HCT116 (cell line): ENCODE measurements at regions not wholly inside any gene's neighbourhood (a gene's known extent, or its start where the extent isn't known, plus 50 kb on each side); places are given as distances from the start of the nearest gene placed in this dataset.

Source experiments
- CEBPB ChIP-seq: IDR thresholded peaks from 2 replicates; pipeline ENCODE4 v1.6.1; 2012; ENCODE audit warnings: low read depth
- ELF1 ChIP-seq: IDR thresholded peaks from 2 replicates; pipeline ENCODE4 v1.6.1; 2012; ENCODE audit warnings: low read depth, borderline replicate concordance
- EZH2 ChIP-seq: fragments of 200-600 bp; sonication (generic); IDR thresholded peaks from 2 replicates; pipeline ENCODE4 v1.6.1; 2017; ENCODE audit warnings: antibody characterized with exemption, mixed run types
- EZH2phosphoT487 ChIP-seq: fragments of 200-600 bp; IDR thresholded peaks from 2 replicates; pipeline ENCODE4 v1.6.1; 2018; ENCODE audit warnings: antibody characterized with exemption, borderline replicate concordance
- POLR2A ChIP-seq: IDR thresholded peaks from 2 replicates; pipeline ENCODE4 v1.7.0; 2011; ENCODE audit warnings: borderline replicate concordance; ENCODE audit not compliant: insufficient read depth, insufficient read length; ENCODE audit errors: extremely low read depth
- POLR2AphosphoS5 ChIP-seq: IDR thresholded peaks from 2 replicates; pipeline ENCODE4 v1.6.1; 2011; ENCODE audit warnings: mild to moderate bottlenecking, low read depth, low read length, moderate library complexity
- SIN3A ChIP-seq: IDR thresholded peaks from 2 replicates; pipeline ENCODE4 v1.6.1; 2012; ENCODE audit warnings: low read depth
- YY1 ChIP-seq: IDR thresholded peaks from 2 replicates; pipeline ENCODE4 v1.6.1; 2011; ENCODE audit warnings: low read length, low read depth, moderate library complexity, mild to moderate bottlenecking; ENCODE audit not compliant: insufficient replicate concordance; ENCODE audit errors: extremely low read depth
- ZFX ChIP-seq: fragments of 450-650 bp; IDR thresholded peaks from 2 replicates; pipeline ENCODE4 v1.6.1; 2017
- ZNF274 ChIP-seq: fragments of 200-500 bp; sonication (Bioruptor generic); IDR thresholded peaks from 2 replicates; pipeline ENCODE4 v1.6.1; 2014; ENCODE audit warnings: mild to moderate bottlenecking, low read depth, low read length, inconsistent platforms
- TF ChIP-seq, protein P1 (sequence below), 3 experiments: fragments of 200-600 bp in 1 of 3; sonication (generic) in 1 of 3; IDR thresholded peaks in 2 of 3; conservative IDR thresholded peaks in 1 of 3; 2 replicates each; pipeline ENCODE4 v1.5.1; 2012 to 2017; ENCODE audit warnings: low read depth in 2 of 3, low read length in 2 of 3, antibody characterized with exemption in 1 of 3, borderline replicate concordance in 1 of 3, control low read depth in 1 of 3, mild to moderate bottlenecking in 1 of 3, mixed read lengths in 1 of 3, mixed run types in 1 of 3, moderate library complexity in 1 of 3; ENCODE audit not compliant: insufficient read depth in 1 of 3
- TF ChIP-seq, protein P2 (sequence below): IDR thresholded peaks from 2 replicates; pipeline ENCODE4 v1.6.1; 2012
- TF ChIP-seq, protein P3 (sequence below): IDR thresholded peaks from 2 replicates; pipeline ENCODE4 v1.6.1; 2012; ENCODE audit warnings: low read depth

DNA sequence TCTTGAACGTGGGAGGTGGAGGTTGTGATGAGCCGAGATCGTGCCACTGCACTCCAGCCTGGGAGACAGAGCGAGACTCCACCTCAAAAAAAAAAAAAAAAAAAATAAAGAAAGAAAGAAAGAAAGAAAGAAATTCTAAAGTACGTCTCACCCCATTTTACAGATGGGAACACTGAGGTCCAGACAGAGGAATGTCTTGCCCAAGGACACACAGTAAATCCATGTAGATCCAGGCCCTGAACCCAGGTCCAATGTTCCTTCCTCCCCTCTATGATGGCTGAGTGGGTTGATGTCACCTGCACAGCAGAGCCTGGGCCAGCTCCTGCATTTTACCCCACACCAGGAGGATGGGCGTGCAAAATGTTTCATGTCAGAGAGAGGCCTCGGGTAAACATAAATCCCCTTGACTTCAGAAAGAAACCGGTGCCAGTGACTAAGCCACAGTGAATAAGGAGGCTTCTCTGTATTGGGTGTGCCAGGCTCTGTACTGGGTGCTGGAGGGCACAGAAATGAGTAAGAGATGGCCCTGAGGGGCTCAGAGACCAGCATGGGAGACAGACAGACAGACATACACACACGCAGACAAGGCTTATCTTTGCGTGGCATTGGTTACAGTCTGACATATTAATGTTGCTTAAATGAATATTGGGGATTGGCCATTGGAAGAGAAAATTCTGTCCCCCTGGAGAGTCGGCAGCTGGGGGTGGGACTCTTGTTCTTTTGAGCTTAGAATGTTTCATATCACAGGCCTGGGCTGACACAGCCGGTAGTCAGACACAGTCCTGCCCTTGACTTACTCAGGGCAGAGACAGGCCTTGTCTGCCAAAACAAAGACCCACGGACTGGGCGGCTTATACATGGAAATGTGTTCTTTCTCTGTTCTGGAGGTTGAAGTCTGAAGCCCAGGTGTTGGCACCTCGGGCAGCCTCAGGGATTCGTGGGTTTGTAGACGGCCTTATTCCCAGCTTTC lies 105.4 kb downstream of the MIAT start:
- TF ChIP-seq, protein P1, sequence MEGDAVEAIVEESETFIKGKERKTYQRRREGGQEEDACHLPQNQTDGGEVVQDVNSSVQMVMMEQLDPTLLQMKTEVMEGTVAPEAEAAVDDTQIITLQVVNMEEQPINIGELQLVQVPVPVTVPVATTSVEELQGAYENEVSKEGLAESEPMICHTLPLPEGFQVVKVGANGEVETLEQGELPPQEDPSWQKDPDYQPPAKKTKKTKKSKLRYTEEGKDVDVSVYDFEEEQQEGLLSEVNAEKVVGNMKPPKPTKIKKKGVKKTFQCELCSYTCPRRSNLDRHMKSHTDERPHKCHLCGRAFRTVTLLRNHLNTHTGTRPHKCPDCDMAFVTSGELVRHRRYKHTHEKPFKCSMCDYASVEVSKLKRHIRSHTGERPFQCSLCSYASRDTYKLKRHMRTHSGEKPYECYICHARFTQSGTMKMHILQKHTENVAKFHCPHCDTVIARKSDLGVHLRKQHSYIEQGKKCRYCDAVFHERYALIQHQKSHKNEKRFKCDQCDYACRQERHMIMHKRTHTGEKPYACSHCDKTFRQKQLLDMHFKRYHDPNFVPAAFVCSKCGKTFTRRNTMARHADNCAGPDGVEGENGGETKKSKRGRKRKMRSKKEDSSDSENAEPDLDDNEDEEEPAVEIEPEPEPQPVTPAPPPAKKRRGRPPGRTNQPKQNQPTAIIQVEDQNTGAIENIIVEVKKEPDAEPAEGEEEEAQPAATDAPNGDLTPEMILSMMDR (IDR thresholded peaks at IDR 0.05 in 2 of 3, conservative IDR thresholded peaks at IDR 0.05 in 1 of 3; ENCODE audit: borderline replicate concordance in 1 of 3, insufficient read depth in 1 of 3, low read depth in 2 of 3, low read length in 2 of 3): no peak
- TF ChIP-seq POLR2A (no peak), POLR2AphosphoS5 (no peak), ELF1 (no peak), CEBPB (no peak), YY1 (no peak), EZH2 (no peak), EZH2phosphoT487 (no peak), ZNF274 (no peak), SIN3A (no peak), ZFX (no peak)
- TF ChIP-seq, protein P2, sequence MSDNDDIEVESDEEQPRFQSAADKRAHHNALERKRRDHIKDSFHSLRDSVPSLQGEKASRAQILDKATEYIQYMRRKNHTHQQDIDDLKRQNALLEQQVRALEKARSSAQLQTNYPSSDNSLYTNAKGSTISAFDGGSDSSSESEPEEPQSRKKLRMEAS: no peak
- TF ChIP-seq, protein P3, sequence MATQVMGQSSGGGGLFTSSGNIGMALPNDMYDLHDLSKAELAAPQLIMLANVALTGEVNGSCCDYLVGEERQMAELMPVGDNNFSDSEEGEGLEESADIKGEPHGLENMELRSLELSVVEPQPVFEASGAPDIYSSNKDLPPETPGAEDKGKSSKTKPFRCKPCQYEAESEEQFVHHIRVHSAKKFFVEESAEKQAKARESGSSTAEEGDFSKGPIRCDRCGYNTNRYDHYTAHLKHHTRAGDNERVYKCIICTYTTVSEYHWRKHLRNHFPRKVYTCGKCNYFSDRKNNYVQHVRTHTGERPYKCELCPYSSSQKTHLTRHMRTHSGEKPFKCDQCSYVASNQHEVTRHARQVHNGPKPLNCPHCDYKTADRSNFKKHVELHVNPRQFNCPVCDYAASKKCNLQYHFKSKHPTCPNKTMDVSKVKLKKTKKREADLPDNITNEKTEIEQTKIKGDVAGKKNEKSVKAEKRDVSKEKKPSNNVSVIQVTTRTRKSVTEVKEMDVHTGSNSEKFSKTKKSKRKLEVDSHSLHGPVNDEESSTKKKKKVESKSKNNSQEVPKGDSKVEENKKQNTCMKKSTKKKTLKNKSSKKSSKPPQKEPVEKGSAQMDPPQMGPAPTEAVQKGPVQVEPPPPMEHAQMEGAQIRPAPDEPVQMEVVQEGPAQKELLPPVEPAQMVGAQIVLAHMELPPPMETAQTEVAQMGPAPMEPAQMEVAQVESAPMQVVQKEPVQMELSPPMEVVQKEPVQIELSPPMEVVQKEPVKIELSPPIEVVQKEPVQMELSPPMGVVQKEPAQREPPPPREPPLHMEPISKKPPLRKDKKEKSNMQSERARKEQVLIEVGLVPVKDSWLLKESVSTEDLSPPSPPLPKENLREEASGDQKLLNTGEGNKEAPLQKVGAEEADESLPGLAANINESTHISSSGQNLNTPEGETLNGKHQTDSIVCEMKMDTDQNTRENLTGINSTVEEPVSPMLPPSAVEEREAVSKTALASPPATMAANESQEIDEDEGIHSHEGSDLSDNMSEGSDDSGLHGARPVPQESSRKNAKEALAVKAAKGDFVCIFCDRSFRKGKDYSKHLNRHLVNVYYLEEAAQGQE: no peak
